ENCODE measurements at regions not wholly inside any gene's neighbourhood (a gene's known extent, or its start where the extent isn't known, plus 50 kb on each side); places are given as distances from the start of the nearest gene placed in this dataset.

- no peak overlapping the region for H2BK120ac ChIP-seq (ENCODE audit: low read depth, low read length, poor library complexity, severe bottlenecking)
- H2BK15ac ChIP-seq (ENCODE audit: low read depth, low read length), result no peak overlapping the region
- H3T11ph ChIP-seq (ENCODE audit: low read length), result no peak overlapping the region
- Mint-ChIP-seq H3K27ac (no peak overlapping the region), H3K4me3 (no peak overlapping the region), H3K36me3 (ENCODE audit: insufficient read depth in 1 of 3, low read depth in 3 of 3) (no peaks in the 10 kb centered on the region; a peak in 1 of 7 replicates), H3K9me3 (peaks cover 0 to 6% of the 10 kb centered on the region in 2 experiments; a peak in 1 of 5 replicates), H3K27me3 (ENCODE audit: low read depth) (no peaks in the 10 kb centered on the region), H3K4me1 (no peaks in the 10 kb centered on the region)
- no peak overlapping the region for H3K18ac ChIP-seq (ENCODE audit: insufficient read length, low read depth, low read length)
- H2AK5ac ChIP-seq (ENCODE audit: insufficient read length, low read length), result no peak overlapping the region
- H3K14ac ChIP-seq (ENCODE audit: insufficient read depth, low read length), result no peak overlapping the region
- no peaks in the 10 kb centered on the region for H3K9me3 ChIP-seq (ENCODE audit: control insufficient read depth, low read depth, low read length)
- no peak for DNase-seq
- no peak overlapping the region for H3K27ac ChIP-seq (ENCODE audit: insufficient read length, low read depth, low read length)
- no peak overlapping the region for H3K4me2 ChIP-seq (ENCODE audit: insufficient read depth, insufficient read length, low read length)
- no peaks in the 10 kb centered on the region for H3K4me1 ChIP-seq (ENCODE audit: insufficient read depth, low read length)
- no peak overlapping the region for H2BK20ac ChIP-seq (ENCODE audit: low read depth, low read length, poor library complexity, severe bottlenecking)
- H4K5ac ChIP-seq (ENCODE audit: insufficient read length, low read depth, low read length), result no peak overlapping the region
- H4K8ac ChIP-seq (replicated peaks; ENCODE audit: insufficient read length, low read depth, low read length), result no peak overlapping the region
- no peak overlapping the region for H4K91ac ChIP-seq (ENCODE audit: insufficient read length, low read depth, low read length)
- no peaks in the 10 kb centered on the region for H4K20me1 ChIP-seq (ENCODE audit: control insufficient read depth, insufficient read depth, insufficient read length)
- no peak overlapping the region for H2BK5ac ChIP-seq (ENCODE audit: insufficient read length, low read length)
- H2BK12ac ChIP-seq (ENCODE audit: insufficient read length, low read depth, low read length), result no peak overlapping the region
- H2AFZ ChIP-seq (ENCODE audit: low read length), result no peak overlapping the region
- H3K9ac ChIP-seq (ENCODE audit: extremely low read depth, insufficient read length, low read length), result no peak overlapping the region
- no peak for TF ChIP-seq CTCF (conservative IDR thresholded peaks at IDR 0.05)
- H3K4ac ChIP-seq (ENCODE audit: low read depth, low read length), result no peak overlapping the region
- H3K56ac ChIP-seq (ENCODE audit: insufficient read length, low read depth, low read length), result no peak overlapping the region
- no peaks in the 10 kb centered on the region for H3K27me3 ChIP-seq (ENCODE audit: insufficient read depth, low read length)
- no peak overlapping the region for H3K23ac ChIP-seq (ENCODE audit: insufficient read length, low read depth, low read length)
- H3K79me1 ChIP-seq (ENCODE audit: insufficient read depth, low read depth, low read length, poor library complexity, severe bottlenecking), result no peaks in the 10 kb centered on the region
- no peaks in the 10 kb centered on the region; the same call in 1 of the 2 replicates for H3K79me2 ChIP-seq (ENCODE audit: insufficient read depth, low read length)
- no peaks in the 10 kb centered on the region for H3K23me2 ChIP-seq (ENCODE audit: insufficient read length, low read depth, low read length, poor library complexity, severe bottlenecking)
These were observed 71.9 kb upstream of the HTR1B start for GRCh38 chr6:77535172-77535571.

Measured in H9 (cell line).